ENCODE measurements at regions not wholly inside any gene's neighbourhood (a gene's known extent, or its start where the extent isn't known, plus 50 kb on each side); places are given as distances from the start of the nearest gene placed in this dataset.

- peak; percentile 85 for DNase-seq
- Histone ChIP-seq H3K27me3 (ENCODE audit: insufficient read depth, low read length) (no peaks in the 10 kb centered on the region), H4K91ac (ENCODE audit: insufficient read length, low read depth, low read length) (no peak overlapping the region), H3K79me2 (ENCODE audit: insufficient read depth, low read length) (no peaks in the 10 kb centered on the region), H3K9ac (ENCODE audit: extremely low read depth, insufficient read length, low read length) (no peak overlapping the region), H3K4me2 (ENCODE audit: insufficient read depth, insufficient read length, low read length) (no peak overlapping the region), H3T11ph (ENCODE audit: low read length) (no peak overlapping the region), H4K8ac (replicated peaks; ENCODE audit: insufficient read length, low read depth, low read length) (no peak overlapping the region), H2BK12ac (ENCODE audit: insufficient read length, low read depth, low read length) (no peak overlapping the region), H2BK20ac (ENCODE audit: low read depth, low read length, poor library complexity, severe bottlenecking) (no peak overlapping the region), H2AFZ (ENCODE audit: low read length) (no peak overlapping the region), H2BK5ac (ENCODE audit: insufficient read length, low read length) (no peak overlapping the region), H3K56ac (ENCODE audit: insufficient read length, low read depth, low read length) (no peak overlapping the region), H4K5ac (ENCODE audit: insufficient read length, low read depth, low read length) (no peak overlapping the region), H2AK5ac (ENCODE audit: insufficient read length, low read length) (no peak overlapping the region), H3K14ac (ENCODE audit: insufficient read depth, low read length) (no peak overlapping the region), H3K4me1 (ENCODE audit: insufficient read depth, low read length) (no peaks in the 10 kb centered on the region), H4K20me1 (ENCODE audit: control insufficient read depth, insufficient read depth, insufficient read length) (no peaks in the 10 kb centered on the region), H2BK15ac (ENCODE audit: low read depth, low read length) (no peak overlapping the region), H3K27ac (ENCODE audit: insufficient read length, low read depth, low read length) (no peak overlapping the region), H3K79me1 (ENCODE audit: insufficient read depth, low read depth, low read length, poor library complexity, severe bottlenecking) (no peaks in the 10 kb centered on the region), H3K18ac (ENCODE audit: insufficient read length, low read depth, low read length) (no peak overlapping the region), H3K23me2 (ENCODE audit: insufficient read length, low read depth, low read length, poor library complexity, severe bottlenecking) (no peaks in the 10 kb centered on the region), H2BK120ac (ENCODE audit: low read depth, low read length, poor library complexity, severe bottlenecking) (no peak overlapping the region), H3K23ac (ENCODE audit: insufficient read length, low read depth, low read length) (no peak overlapping the region), H3K9me3 (ENCODE audit: control insufficient read depth, low read depth, low read length) (no peaks in the 10 kb centered on the region), H3K4ac (ENCODE audit: low read depth, low read length) (no peak overlapping the region)
- no peaks in the 10 kb centered on the region for H3K9me3 Mint-ChIP-seq
- peaks cover 15 to 18% of the 10 kb centered on the region in 2 experiments for H3K4me1 Mint-ChIP-seq
- no CpG with 5 or more reads among the region's 9 CpGs for WGBS (ENCODE audit: extremely low coverage, insufficient read length, low lambda C conversion rate)
- no peak overlapping the region for H3K4me3 Mint-ChIP-seq
- TF ChIP-seq CTCF (conservative IDR thresholded peaks at IDR 0.05) = peak; percentile 93
- H3K27ac Mint-ChIP-seq = no peak overlapping the region; a peak in 1 of 7 replicates
- H3K36me3 Mint-ChIP-seq (ENCODE audit: insufficient read depth in 1 of 3, low read depth in 3 of 3) = no peaks in the 10 kb centered on the region
- no peaks in the 10 kb centered on the region for H3K27me3 Mint-ChIP-seq (ENCODE audit: low read depth)
Observed at GRCh38 chr15:66862940-66863335, 160.9 kb downstream of the SMAD6 start.

All from H9 (cell line).